Amygdala (tissue), 56 donors: ENCODE measurements at regions not wholly inside any gene's neighbourhood (a gene's known extent, or its start where the extent isn't known, plus 50 kb on each side); places are given as distances from the start of the nearest gene placed in this dataset.

Source experiments
- DNase-seq, 56 donors: peaks; one replicate each; lab custom pipeline; 2025; lab: John Stamatoyannopoulos, UW

DNA sequence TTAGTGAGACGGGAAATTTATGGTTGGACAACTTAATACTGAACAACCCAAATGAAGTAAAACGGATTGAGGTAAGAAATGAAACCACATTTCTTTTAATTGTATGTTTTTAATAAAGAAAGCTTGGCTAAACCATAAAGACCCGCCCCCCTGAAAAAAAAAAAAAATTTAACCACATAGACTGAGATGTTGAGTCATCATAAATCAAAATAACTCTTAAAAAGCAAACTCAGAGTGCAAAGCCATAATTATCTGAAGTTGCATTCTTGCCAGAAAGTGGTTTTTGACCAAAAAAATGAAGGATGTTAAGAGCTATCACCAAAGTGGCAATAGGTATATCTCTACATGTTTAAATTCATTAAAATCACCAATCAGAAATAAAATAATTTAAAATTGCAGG lies 101.8 kb upstream of the COL21A1 start:
- DNase-seq = no peak

- no peak for DNase-seq
Measured at GRCh38 chr6:56348578-56348977, 101.2 kb upstream of the COL21A1 start.

DNA sequence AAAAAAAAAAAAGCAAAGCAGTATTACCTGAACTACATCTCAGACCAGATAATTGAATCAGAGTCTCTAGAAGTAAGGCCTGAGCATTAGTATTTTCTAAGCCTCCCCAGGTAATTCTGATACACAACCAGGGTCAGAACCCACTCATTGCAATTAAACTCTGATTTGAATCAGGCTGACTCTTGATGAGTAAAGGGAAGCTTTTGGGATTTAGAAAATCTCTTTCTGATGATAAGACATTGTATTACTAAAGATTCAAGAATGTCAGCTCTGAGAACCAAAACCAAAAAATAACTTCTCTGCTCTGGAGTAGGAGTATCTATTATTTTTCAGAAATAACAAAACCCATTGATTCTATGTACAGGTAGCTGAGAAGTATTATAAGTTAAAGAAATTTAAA lies 100.1 kb upstream of the COL21A1 start:
- no peak for DNase-seq

DNA sequence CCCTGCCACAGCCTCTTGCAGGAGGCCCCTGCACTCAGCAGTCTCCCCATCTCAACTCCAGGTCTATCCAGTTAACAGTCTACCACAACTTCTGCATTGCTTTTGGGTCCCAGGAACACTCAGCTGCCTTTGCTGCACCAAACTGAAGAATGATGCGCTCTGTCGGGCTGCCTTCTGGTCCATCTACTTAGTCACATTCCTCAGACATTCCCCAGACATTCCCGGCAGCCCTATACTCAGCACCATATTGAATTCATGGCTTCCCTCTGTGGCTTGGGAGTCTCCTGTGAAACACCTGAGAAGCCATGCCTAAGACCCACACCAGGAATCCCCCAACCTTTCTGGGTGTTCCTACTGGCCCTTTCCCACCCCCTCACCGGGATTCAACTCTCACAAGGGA lies 99.6 kb upstream of the COL21A1 start:
- DNase-seq = no peak

DNA sequence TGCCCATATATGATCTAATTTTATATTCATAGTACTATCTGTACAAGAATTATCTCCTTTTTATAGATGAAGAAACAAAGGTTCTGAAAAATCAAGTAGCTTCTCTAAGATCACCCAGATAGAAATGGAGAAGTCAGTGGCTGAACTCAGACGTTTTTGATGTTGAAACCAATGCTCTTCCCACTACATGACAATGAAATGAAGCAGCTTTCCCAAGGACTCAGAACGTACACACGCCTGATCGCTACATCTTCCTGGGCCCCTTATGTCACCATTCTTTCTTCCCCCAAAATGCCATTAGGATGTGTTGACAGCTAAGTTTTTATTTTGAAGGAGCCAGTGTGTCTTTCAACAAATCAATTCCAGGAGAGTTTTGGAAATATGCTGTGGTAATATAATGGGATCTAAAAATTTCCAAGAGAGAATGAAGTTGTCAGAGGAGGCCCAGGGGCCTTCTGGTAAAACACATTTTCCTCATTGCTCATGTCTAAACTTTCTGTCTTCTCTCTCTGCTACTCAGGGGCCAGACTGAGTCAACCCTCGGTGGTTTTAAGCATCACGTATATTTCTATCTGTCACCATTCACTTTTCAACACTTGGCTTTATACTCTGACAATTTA lies 98.1 kb upstream of the COL21A1 start:
- no peak for DNase-seq

DNA sequence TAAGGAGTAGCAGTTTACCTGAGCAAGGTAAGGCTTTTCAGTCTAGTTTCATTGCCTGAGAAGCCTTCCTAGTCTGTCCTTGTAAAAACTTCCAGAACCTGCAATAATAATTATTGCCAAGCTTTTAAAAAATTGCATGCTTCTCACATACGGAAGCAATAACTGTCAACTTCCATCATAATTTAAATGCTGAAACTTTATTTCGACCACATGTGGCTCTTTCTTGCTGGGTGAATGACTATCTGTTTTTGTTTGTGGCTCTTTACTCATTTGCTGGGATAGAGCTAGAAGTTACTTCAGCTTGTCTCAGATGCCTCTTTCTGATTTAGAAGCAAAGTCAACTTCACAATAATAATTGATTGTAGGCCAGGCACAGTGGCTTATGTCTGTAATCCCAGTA lies 95.9 kb upstream of the COL21A1 start:
- no peak for DNase-seq

DNA sequence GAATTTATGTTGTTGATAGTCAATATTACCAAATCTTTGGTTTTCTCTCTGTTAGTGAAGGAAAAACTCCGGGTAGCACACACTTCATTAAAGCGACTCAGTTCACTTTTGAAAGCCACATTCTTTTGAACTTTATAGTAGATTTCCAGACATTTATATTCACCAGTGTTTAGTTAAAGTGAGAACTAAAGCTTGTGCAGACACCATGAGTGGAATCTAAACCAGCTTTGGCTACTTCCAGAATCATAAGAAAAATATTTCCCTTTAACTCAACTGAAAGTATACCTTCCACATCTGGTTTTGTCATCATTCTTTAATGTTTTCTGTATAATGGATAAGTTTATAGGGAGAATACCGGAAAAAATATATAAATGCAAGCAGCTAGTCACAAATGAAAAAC lies 92.1 kb upstream of the COL21A1 start:
- DNase-seq = no peak

GRCh38 chr6:56335726-56336125 lies 88.3 kb upstream of the COL21A1 start:
- DNase-seq = no peak

DNA sequence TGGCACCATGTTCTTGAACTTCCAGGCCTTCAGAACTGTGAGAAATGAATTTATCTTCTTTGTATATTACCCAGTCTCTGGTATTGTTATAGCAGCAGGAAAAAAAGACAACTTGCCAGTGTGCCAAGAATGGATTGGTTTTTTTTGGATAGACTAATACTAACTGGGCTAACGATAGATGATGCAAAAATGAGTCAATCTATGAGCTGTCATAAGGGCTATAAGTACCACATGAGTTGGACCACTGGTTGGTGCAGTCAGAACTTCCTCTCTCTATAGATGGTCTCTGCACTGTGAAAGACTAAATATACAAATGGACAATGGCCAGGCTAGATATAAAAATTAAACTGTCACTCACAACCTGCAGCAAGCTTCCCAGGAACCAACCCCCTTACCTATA lies 87.6 kb upstream of the COL21A1 start:
- no peak for DNase-seq

DNA sequence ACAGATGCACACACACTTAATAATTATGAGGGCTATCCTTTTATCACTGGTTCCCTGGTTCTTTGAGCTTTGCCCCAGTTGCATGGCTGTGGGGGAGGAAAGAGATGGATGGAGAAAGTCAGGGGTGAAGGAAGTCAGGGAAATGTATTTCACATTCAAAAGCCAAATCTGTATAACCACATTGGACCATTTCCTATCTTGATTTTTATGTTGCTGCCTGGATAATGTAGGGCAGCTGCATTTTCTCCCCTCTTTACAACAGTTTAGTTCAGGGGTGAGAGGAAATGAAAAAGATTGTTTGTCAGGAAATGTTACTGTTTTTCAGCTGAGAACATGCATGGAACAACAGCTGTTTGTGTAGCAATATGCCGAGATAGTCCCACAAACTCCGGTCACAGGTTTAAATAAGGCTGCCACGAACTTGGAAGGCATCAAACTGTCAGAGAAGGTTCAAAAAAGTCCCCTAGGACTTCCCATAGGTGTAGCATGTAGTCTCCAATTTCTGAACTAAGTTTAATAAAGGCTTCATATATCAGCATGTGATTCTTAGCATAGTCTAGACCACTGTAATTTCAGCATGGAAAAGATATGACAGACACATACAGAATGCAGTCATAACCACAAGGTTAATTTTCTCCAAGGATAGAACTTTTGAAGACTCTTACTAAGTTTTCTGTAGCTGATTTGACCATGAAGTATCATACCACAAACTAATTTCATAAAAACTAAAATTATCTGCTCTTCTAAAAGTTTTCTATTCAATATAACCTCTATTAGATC lies 82.1 kb upstream of the COL21A1 start:
- no peak for DNase-seq

DNA sequence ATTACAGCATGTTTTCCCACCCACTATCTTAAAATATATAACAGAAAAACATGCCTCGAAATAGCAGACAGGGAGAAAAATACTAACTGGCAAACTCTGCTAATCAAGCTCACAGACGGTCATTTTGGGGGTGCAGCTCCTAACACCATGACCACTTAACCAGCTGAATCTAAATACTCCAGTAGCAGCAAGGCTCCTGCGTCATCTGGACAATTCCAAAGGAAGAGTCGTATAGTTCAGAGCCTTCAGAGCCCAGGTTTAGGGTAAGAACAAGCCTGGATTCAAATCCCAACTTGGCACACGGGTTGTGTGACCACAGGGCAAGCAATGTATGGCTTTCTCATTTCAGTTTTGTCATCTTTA lies 81.3 kb upstream of the COL21A1 start:
- no peak for DNase-seq

DNA sequence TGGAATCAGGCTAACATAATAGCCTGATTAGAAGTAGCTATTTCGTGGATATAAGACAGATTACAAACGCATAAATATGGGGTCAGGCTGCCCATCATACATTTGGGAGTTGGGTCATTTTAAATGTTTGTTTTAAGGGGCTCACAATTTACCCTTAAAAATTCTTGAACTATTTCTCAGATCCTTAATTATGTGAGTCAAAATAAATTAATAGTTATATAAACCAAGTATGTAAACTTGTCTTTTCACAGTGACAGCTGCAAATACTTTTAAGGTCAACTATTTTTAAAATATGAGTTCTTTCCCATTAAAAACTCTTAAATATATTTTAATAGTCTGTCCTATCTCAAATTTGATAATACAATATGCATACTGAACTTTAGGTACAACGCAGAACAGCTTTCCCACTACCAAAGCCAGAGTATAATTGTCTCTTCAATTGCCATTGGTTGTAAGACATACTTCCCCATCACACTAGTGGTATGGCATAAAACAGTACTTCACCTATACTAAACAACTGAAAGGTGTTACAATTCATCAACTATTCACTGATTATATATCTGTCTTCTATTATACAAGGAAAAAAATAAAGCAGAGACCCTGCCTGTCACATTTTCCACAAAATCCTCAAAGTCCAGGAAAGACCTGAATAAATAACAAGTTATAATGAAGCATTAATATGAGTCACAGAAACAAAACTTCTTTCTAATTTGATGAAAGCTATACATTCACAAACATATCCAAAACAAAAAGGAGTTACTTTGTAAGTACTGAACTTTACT lies 80.8 kb upstream of the COL21A1 start:
- no peak for DNase-seq

DNA sequence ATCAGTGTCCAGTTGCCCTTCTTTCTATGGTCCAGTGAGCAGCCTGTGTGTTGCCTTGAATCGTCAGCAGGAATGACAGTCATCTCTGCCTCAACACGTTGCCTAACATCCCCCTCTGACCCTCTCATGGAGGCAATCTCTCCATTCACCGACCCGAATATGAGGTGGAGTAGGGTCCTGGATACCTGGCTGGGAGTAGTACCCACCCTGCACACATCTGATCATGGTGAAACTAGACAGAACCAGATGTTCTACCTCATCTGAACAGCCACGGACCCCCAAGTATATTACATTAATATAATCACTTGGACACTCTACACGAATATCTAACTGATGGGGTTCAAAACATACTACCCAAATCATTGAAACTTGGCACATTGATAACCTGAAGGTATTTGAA lies 77.0 kb upstream of the COL21A1 start:
- no peak for DNase-seq

GRCh38 chr6:56318851-56319250 lies 71.5 kb upstream of the COL21A1 start:
- DNase-seq = no peak

GRCh38 chr6:56314683-56315523 lies 67.5 kb upstream of the COL21A1 start:
- DNase-seq = peak in 6 of 56 donors; percentile 0 to 11 (median 6)

DNA sequence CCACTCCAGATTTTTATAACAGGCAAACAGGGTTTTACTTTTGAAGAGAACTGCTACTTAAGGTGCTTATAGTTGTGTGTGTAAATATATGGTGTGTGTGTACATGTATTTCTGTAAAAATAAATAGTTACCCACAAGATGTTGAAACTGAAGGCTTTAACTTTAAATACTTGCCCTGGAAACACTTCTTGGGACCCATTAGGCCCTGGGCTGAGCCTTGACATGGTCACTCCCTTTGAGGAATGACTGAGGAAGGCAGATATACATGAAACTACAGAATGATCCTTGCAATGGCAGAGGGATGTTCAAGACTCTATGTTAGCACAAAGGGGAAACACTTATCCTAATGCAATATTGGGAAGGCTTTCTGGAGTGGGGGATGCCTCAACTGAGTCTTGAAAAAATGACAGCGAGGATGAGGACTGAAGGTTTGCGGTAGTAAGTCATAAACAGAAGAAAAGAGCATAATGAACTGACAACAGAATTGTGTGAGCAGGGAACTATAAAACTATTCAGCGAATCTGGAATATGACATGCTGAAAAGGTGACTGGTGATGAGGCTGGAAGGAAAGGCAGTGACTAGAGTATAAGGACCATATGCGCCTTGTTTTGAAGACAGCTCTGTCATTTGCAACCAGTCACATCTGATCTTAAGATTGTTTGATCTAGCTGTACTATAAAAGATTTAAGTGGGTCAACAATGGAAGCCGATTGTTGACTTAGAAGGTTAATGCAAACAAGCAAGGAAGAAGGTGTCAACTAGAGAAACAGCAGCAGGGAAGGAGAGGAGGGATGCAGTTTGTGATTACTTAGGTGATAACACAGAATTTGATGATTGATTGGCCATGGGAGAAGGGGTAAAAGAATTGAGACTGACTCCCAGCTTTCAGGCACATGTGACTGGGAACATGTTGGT lies 64.4 kb upstream of the COL21A1 start:
- no peak for DNase-seq

DNA sequence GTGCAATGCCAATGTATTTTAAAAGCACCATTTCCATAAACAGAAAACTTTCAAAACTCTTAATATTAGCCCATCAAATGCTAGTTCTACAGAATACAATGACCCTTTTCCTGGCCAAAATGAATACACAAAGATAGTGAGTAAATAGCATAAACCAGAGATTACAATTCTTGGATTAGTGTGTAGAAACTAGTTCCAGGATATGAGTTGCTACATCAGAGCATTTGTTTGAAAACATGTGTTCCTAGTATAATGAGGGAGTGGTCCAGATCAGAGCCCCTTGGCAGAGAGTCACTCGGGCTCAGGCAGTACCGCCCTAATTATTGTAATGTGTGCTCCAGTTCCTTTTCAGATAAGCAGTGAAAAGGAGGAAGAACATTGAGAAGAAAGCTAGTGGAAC lies 63.7 kb upstream of the COL21A1 start:
- no peak for DNase-seq

DNA sequence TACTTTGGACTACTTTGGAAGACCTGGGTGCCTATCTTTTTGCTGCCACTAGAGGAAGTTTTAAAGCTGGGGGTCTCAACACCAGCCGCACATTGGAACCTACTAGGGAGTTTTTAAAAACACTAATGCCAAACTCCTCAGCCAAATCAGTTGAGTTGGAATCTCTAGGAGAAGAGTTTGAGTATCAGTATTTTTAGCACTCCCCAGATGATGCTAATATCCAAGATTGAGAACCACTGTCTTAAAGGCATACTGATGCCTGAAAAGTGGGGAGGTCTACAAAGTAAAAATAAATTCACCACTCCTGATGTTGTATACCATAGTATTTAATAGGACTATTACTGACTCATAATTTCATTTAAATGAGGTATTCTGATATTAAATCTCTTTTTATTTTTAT lies 62.9 kb upstream of the COL21A1 start:
- no peak for DNase-seq

GRCh38 chr6:56299916-56300315 lies 52.5 kb upstream of the COL21A1 start:
- DNase-seq = no peak
